ENCODE measurements at regions not wholly inside any gene's neighbourhood (a gene's known extent, or its start where the extent isn't known, plus 50 kb on each side); places are given as distances from the start of the nearest gene placed in this dataset.
A peak's percentile ranks its signal among the peaks of the same experiment; 100 is the strongest.

DNA sequence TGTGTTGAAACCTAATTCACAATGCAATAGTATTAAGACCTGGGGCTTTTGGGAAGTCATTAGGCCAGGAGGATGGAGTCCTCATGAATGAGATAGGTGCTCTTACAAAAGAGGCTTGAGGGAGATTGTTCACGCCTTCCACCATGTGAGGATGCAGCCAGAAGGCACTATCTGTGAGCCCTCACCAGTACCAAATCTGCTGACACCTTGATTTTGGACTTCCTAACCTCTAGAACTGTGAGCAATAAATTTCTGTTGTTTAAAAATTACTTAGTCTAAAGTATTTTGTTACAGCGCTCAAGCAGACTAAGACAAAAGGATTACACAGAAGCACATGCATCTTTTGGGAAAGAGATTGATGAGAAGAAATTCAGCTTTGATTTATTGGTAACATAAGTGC lies 232.9 kb upstream of the NR4A3 start:
- Histone ChIP-seq H3K27me3 (no peaks in the 10 kb centered on the region), H3K27ac (no peak overlapping the region), H3K36me3 (no peaks in the 10 kb centered on the region), H3K4me3 (no peak overlapping the region), H3K9me3 (no peaks in the 10 kb centered on the region), H3K4me1 (no peaks in the 10 kb centered on the region)
- in situ Hi-C loops (cut with MboI; ENCODE audit: low sequenced_read_pairs in 4 of 4) (loop anchor here in 1 of 4 donors (25.0 kb wide), 1 partner anchor 251 kb away; no protein-coding TSS in a partner anchor), intact Hi-C loops (cut with DNase I; ENCODE audit: low total_unique reads) (no loop called here)
- DNase-seq, result no peak
- TF ChIP-seq CTCF (IDR thresholded peaks at IDR 0.05 in 4 of 5, conservative IDR thresholded peaks at IDR 0.05 in 1 of 5), result no peak
- no peak for TF ChIP-seq POLR2A (IDR thresholded peaks at IDR 0.05)
- no peak for ATAC-seq

- in situ Hi-C loops (cut with MboI; ENCODE audit: low sequenced_read_pairs in 4 of 4) (loop anchor here in 1 of 4 donors (25.0 kb wide), 1 partner anchor 253 kb away; no protein-coding TSS in a partner anchor), intact Hi-C loops (cut with DNase I; ENCODE audit: low total_unique reads) (no loop called here)
- TF ChIP-seq CTCF (IDR thresholded peaks at IDR 0.05 in 4 of 5, conservative IDR thresholded peaks at IDR 0.05 in 1 of 5) (no peak), POLR2A (IDR thresholded peaks at IDR 0.05) (no peak)
- no peaks in the 10 kb centered on the region for H3K36me3 ChIP-seq
- no peak overlapping the region for H3K4me3 ChIP-seq
- H3K4me1 ChIP-seq, result no peaks in the 10 kb centered on the region
- ATAC-seq (no peak), DNase-seq (no peak)
- no peak overlapping the region for H3K27ac ChIP-seq
- no peaks in the 10 kb centered on the region for H3K9me3 ChIP-seq
- no peaks in the 10 kb centered on the region for H3K27me3 ChIP-seq
Observed at GRCh38 chr9:99590410-99590809, 231.3 kb upstream of the NR4A3 start.

GRCh38 chr9:99590840-99591239 lies 230.8 kb upstream of the NR4A3 start:
- DNase-seq, result no peak
- Histone ChIP-seq H3K27me3 (no peaks in the 10 kb centered on the region), H3K4me3 (no peak overlapping the region), H3K36me3 (no peaks in the 10 kb centered on the region), H3K27ac (no peak overlapping the region), H3K9me3 (no peaks in the 10 kb centered on the region), H3K4me1 (no peaks in the 10 kb centered on the region)
- in situ Hi-C loops (cut with MboI; ENCODE audit: low sequenced_read_pairs in 4 of 4) (loop anchor here in 1 of 4 donors (25.0 kb wide), 1 partner anchor 254 kb away; no protein-coding TSS in a partner anchor), intact Hi-C loops (cut with DNase I; ENCODE audit: low total_unique reads) (no loop called here)
- peak in 1 of 2 donors; percentile 44 for ATAC-seq
- no peak for TF ChIP-seq CTCF (IDR thresholded peaks at IDR 0.05 in 4 of 5, conservative IDR thresholded peaks at IDR 0.05 in 1 of 5)
- no peak for TF ChIP-seq POLR2A (IDR thresholded peaks at IDR 0.05)

- no peaks in the 10 kb centered on the region for H3K36me3 ChIP-seq
- TF ChIP-seq CTCF (IDR thresholded peaks at IDR 0.05 in 4 of 5, conservative IDR thresholded peaks at IDR 0.05 in 1 of 5), result no peak
- no peak for TF ChIP-seq POLR2A (IDR thresholded peaks at IDR 0.05)
- ATAC-seq, result no peak
- H3K27ac ChIP-seq, result no peak overlapping the region
- DNase-seq, result no peak
- in situ Hi-C loops (cut with MboI; ENCODE audit: low sequenced_read_pairs in 4 of 4) (loop anchor here in 1 of 4 donors (25.0 kb wide), 1 partner anchor 254 kb away; no protein-coding TSS in a partner anchor), intact Hi-C loops (cut with DNase I; ENCODE audit: low total_unique reads) (no loop called here)
- no peaks in the 10 kb centered on the region for H3K27me3 ChIP-seq
- H3K9me3 ChIP-seq, result no peaks in the 10 kb centered on the region
- no peaks in the 10 kb centered on the region for H3K4me1 ChIP-seq
- H3K4me3 ChIP-seq, result no peak overlapping the region
Observed at GRCh38 chr9:99591770-99592169, 229.9 kb upstream of the NR4A3 start.
